ENCODE measurements at regions not wholly inside any gene's neighbourhood (a gene's known extent, or its start where the extent isn't known, plus 50 kb on each side); places are given as distances from the start of the nearest gene placed in this dataset.

DNA sequence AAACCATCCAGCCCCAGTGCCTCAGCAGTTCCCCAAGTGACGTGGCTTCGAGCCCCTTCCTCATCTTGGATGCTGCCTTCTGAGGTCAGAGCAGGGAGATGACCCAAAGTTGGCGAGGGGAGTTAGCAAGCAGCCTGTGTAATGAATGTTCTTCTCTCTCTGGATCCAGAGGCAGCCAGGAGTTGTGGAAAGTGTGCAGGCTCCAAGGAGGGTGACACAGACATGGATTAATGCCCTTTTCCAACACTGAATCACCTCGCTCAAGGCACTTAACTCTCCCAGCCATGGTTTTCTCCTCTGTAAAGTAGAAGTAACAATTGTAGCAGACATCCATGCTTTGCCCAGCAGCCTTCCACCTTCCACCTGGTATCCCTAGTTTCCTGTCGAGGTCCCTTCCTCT, 64.6 kb upstream of the HAND1 start:
- no peak for TF ChIP-seq TEAD4 (IDR thresholded peaks at IDR 0.05)
- no peak for TF ChIP-seq TCF12 (IDR thresholded peaks at IDR 0.05; ENCODE audit: low read depth)
- no peak for TF ChIP-seq YY1 (IDR thresholded peaks at IDR 0.05; ENCODE audit: low read depth)
- TF ChIP-seq TAF1 (IDR thresholded peaks at IDR 0.05; ENCODE audit: low read depth), result no peak
- no peak for TF ChIP-seq EGR1 (IDR thresholded peaks at IDR 0.05)
- TF ChIP-seq, protein P1, sequence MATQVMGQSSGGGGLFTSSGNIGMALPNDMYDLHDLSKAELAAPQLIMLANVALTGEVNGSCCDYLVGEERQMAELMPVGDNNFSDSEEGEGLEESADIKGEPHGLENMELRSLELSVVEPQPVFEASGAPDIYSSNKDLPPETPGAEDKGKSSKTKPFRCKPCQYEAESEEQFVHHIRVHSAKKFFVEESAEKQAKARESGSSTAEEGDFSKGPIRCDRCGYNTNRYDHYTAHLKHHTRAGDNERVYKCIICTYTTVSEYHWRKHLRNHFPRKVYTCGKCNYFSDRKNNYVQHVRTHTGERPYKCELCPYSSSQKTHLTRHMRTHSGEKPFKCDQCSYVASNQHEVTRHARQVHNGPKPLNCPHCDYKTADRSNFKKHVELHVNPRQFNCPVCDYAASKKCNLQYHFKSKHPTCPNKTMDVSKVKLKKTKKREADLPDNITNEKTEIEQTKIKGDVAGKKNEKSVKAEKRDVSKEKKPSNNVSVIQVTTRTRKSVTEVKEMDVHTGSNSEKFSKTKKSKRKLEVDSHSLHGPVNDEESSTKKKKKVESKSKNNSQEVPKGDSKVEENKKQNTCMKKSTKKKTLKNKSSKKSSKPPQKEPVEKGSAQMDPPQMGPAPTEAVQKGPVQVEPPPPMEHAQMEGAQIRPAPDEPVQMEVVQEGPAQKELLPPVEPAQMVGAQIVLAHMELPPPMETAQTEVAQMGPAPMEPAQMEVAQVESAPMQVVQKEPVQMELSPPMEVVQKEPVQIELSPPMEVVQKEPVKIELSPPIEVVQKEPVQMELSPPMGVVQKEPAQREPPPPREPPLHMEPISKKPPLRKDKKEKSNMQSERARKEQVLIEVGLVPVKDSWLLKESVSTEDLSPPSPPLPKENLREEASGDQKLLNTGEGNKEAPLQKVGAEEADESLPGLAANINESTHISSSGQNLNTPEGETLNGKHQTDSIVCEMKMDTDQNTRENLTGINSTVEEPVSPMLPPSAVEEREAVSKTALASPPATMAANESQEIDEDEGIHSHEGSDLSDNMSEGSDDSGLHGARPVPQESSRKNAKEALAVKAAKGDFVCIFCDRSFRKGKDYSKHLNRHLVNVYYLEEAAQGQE (IDR thresholded peaks at IDR 0.05; ENCODE audit: low read depth), result no peak
- no peak for TF ChIP-seq CREB1 (IDR thresholded peaks at IDR 0.05; ENCODE audit: low read depth)
- TF ChIP-seq ZBTB7A (IDR thresholded peaks at IDR 0.05; ENCODE audit: low read depth), result no peak
- TF ChIP-seq, protein P2, sequence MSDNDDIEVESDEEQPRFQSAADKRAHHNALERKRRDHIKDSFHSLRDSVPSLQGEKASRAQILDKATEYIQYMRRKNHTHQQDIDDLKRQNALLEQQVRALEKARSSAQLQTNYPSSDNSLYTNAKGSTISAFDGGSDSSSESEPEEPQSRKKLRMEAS (IDR thresholded peaks at IDR 0.05), result no peak
- no peak for TF ChIP-seq CEBPB (IDR thresholded peaks at IDR 0.05)
